Ovary (tissue), 3 donors: ENCODE measurements at regions not wholly inside any gene's neighbourhood (a gene's known extent, or its start where the extent isn't known, plus 50 kb on each side); places are given as distances from the start of the nearest gene placed in this dataset.

Source experiments
- EP300 ChIP-seq: sonication (generic); formaldehyde crosslinking; IDR thresholded peaks from one replicate; pipeline ENCODE4 v1.6.1; 2017; ENCODE audit warnings: antibody characterized with exemption
- POLR2A ChIP-seq: fragments of 450-650 bp; IDR thresholded peaks from one replicate; pipeline ENCODE4 v1.6.1; 2017; ENCODE audit warnings: antibody characterized with exemption, mild to moderate bottlenecking, moderate library complexity
- TF ChIP-seq, protein P1 (sequence below), 3 donors: fragments of 450-650 bp in 2 of 3; fragments of 200-600 bp in 1 of 3; IDR thresholded peaks; one replicate each; pipeline versions ENCODE4 v1.5.1 to v1.8.0; 2016 to 2022; ENCODE audit warnings: antibody characterized with exemption in 3 of 3, mild to moderate bottlenecking in 1 of 3
- donor health status: DM: no; HTN: no; CAD: no.

GRCh38 chr5:152593388-152593787, 188.3 kb upstream of the NMUR2 start:
- TF ChIP-seq, protein P1, sequence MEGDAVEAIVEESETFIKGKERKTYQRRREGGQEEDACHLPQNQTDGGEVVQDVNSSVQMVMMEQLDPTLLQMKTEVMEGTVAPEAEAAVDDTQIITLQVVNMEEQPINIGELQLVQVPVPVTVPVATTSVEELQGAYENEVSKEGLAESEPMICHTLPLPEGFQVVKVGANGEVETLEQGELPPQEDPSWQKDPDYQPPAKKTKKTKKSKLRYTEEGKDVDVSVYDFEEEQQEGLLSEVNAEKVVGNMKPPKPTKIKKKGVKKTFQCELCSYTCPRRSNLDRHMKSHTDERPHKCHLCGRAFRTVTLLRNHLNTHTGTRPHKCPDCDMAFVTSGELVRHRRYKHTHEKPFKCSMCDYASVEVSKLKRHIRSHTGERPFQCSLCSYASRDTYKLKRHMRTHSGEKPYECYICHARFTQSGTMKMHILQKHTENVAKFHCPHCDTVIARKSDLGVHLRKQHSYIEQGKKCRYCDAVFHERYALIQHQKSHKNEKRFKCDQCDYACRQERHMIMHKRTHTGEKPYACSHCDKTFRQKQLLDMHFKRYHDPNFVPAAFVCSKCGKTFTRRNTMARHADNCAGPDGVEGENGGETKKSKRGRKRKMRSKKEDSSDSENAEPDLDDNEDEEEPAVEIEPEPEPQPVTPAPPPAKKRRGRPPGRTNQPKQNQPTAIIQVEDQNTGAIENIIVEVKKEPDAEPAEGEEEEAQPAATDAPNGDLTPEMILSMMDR (IDR thresholded peaks at IDR 0.05) = no peak
- no peak for TF ChIP-seq POLR2A
- no peak for TF ChIP-seq EP300
